WI38 (cell line): ENCODE measurements at regions not wholly inside any gene's neighbourhood (a gene's known extent, or its start where the extent isn't known, plus 50 kb on each side); places are given as distances from the start of the nearest gene placed in this dataset.

ENCODE experiments used
- H3K4me3 ChIP-seq: 2 replicates; pipeline ENCODE4 v1.5.1; 2011; ENCODE audit warnings: low read depth, mild to moderate bottlenecking, control low read depth, low read length
- CTCF ChIP-seq: IDR thresholded peaks from 2 replicates; pipeline ENCODE4 v1.5.1; 2012; ENCODE audit warnings: low read depth, mild to moderate bottlenecking, control low read depth, low read length

- TF ChIP-seq CTCF: no peak
- H3K4me3 ChIP-seq: no peak overlapping the region
These were observed 98.7 kb upstream of the CCL2 start for GRCh38 chr17:34156401-34156740.

GRCh38 chr17:34156741-34157589, 98.1 kb upstream of the CCL2 start:
- H3K4me3 ChIP-seq: no peak overlapping the region
- TF ChIP-seq CTCF: no peak

GRCh38 chr17:34161690-34162089, 93.4 kb upstream of the CCL2 start:
- TF ChIP-seq CTCF: no peak
- no peak overlapping the region for H3K4me3 ChIP-seq

- no peak for TF ChIP-seq CTCF
- H3K4me3 ChIP-seq: 0 out of 2 replicates have a peak overlapping the region, but pooled peaks have one; percentile 9
These were observed 92.0 kb upstream of the CCL2 start for GRCh38 chr17:34163123-34163522.

- peak; percentile 49; the same call in 1 of the 2 replicates for TF ChIP-seq CTCF
- 0 out of 2 replicates have a peak overlapping the region, but pooled peaks have one; percentile 9 for H3K4me3 ChIP-seq
These were observed 91.4 kb upstream of the CCL2 start for GRCh38 chr17:34163646-34164045.

- H3K4me3 ChIP-seq: no peak overlapping the region
- no peak for TF ChIP-seq CTCF
These were observed 90.2 kb upstream of the CCL2 start for GRCh38 chr17:34164837-34165236.

GRCh38 chr17:34166352-34166751, 88.7 kb upstream of the CCL2 start:
- TF ChIP-seq CTCF: no peak
- H3K4me3 ChIP-seq: no peak overlapping the region
